SW 1271 (cell line): ENCODE measurements at regions not wholly inside any gene's neighbourhood (a gene's known extent, or its start where the extent isn't known, plus 50 kb on each side); places are given as distances from the start of the nearest gene placed in this dataset.
"Not testable (repeated sequence)": the region's sequence is repeated elsewhere in the genome, so short reads cannot be mapped to it uniquely, and the experiment has no call there.

Experiments
- DNase-seq, 2 experiments: peaks; one replicate each; lab custom pipeline; 2025; lab: John Stamatoyannopoulos, UW

DNA sequence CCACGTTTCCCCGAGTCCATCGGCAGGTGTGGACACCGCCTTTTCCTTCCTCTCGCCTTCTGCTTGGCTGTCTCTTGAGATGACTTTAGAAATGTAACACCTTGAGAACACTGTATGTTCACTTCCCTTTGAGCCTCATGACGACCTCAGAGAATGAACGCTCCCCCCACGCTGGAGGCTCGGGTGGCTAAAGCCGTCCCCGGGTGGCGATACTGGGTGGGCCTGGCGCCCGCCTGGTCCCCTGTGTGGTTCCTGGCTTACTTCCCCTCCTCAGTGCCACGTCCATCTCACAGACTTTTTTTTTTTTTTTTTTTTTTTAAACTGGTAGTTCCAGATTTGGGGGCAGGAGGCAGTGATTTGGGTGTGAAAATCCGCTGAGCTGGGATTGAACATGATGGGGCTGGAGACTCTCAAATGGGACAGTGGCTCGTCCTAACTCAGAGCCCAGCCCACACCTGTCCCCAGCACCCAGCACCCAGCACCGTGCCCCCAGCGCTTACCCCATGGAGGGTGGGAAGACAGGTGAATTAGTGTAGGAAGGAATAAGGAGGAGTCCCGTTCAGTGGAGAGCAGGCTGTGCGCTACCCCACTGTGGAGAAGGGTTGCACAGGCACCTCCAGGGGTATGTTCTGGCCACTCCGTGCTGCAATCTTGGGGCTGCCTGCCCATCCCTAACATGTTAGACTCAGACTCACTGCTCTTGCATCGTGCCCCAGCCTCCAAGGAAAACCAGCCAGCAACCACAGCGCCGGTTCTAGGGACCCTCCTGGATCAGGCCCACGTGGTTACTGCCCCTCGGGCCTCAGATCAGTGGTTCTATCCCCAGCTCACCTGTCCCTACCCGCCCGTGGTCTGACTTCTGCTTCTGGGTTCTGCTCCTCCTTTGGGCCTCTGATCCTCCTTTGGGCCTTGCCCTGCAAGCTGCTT, 174.0 kb downstream of the ASB1 start:
- no peak for DNase-seq

DNA sequence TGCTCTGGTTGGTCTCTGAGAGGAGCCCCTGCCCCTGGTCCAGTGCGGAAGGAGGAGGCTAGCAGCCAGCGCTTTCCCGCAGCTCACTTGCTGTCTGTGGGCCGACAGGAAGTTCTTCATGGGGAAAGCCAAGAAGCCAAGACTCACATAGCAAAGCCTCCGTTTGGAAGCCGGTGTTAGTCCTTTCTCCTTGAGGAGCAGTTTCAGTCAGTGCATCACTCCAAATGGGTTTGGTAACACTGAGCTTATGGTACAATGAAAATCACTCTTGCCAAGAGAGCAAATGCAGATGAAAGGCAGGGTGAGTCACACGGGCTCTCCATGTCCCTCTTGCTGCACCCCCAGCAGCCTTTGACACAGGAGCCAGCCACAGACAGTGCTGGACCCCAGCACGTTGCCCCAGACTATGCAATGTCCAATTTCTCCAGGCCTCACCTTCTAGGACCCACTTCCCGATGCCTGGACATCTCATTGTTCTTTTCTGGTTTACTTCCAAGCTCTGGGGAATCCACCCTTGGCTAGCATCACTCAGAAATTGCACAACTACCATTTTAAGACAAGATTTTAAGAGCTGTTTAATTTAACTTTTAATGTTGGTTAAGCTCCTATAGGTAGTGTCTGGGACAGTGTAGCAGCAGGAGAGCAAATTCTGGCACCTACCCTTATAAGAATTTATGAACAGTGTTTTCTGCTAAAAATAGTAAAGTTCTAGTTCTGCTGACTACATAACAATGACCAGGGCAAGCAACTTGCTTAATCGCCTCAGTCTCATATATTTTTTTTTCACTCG, 174.9 kb downstream of the ASB1 start:
- DNase-seq: no peak

- DNase-seq: no peak
Measured at GRCh38 chr2:238602223-238602960, 175.7 kb downstream of the ASB1 start.

- no peak for DNase-seq
Measured at GRCh38 chr2:238603596-238603995, 176.9 kb downstream of the ASB1 start.

DNA sequence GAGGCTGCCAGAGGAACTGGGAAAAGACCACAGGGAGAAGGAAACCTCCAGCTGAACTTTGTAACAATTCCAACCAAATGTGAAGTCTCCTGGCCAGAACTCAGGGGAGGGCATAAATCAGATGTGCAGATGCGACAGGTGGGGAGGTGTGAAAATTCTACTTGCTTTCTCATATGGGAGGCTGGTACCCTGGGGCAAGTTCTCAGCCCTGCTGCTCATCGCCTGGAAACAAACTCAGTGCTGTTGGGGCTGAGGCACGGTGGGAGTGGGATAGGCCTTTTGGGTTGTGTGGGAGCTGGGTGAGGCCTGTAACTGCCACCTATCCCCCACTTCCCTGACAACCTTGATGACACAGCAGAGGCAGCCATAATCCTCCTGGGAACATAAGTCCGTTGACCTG, 179.6 kb downstream of the ASB1 start:
- no peak for DNase-seq

- no peak for DNase-seq
Measured at GRCh38 chr2:238613610-238614009, 186.9 kb downstream of the ASB1 start.

DNA sequence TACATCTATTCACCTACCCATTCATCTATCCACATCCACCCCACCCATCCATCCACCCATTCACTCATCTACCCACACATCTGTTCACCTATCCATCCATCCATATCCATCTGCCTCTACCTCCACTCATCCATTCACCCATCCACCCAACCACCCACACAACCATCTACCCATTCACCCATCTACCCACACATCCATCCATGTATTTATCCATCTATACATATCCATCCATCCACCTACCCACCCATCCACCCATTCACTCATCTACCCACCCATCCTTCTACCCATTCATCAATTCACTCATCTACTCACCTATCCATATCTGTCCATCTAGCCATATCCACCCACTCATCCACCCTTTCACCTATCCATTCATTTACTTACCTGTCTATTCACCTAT, 187.6 kb downstream of the ASB1 start:
- DNase-seq: no peak

DNA sequence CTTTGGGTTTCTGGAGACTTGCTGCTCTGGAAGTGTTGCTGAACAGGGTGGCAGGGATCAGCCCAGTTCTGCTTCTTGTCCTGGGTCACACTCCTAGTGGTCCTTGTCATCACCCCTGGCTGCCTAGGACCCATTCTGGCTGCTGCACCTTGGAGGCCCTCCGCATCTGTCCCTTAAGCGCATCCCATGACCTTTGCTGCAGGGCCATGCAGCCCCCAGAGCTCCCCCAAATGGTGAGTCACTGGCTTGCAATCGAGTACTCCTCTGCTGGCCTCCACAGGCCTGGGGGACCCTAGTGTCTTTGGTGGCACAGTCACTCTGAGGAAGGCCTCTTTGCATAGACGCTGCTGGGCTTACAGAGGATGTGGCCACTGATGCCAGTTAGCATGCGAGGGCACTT, 188.5 kb downstream of the ASB1 start:
- DNase-seq: no peak

DNA sequence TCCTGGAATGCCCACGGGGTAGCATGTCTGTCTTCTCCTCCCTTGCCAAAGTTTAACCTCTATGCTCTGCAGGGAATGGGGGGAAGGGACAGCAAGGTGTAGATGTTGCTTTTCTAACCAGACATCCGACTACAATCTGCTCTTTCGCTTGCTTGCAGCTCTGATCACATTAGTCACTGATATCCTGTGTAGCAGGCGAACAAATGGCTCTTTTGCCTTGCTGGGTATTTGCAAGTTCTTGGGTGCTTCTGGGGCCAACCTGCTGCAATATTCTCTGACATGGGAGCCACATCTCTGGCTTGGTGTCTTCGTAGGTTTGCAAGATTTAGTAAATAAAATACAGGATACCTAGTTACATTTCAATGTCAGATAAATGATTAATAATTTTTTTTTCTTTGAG, 190.0 kb downstream of the ASB1 start:
- DNase-seq: no peak

DNA sequence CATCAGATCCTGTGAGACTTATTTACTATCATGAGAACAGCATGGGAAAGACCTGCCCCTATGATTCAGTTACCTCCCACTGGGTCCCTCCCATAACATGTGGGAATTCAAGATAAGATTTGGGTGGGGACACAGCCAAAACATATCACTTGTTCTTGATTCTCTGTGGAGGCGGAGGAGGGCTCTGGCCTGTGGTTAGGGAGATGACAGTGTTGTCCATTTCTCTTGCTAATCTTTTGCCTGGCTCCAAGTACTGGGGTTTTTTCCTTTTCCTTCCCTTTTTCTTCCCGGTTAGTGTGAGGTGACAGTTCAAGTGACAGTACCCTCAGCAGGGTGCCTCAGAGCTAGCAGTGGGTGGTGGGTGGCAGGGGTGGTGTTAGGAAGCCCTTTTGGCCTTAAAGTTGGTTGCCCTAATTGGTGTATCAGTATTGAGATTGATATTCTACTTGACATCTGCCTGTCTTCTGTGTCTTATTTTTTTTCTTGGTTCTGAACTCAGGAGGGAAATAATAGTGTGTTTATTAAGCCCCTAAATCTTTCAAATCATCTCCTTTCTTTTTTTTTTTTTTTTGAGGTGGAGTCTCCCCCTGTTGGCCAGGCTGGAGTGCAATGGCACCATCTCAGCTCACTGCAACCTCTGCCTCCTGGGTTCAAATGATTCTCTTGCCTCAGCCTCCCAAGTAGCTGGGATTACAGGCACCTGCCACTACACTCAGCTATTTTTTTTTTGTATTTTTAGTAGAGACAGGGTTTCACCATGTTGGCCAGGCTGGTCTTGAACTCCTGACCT, 192.0 kb downstream of the ASB1 start:
- DNase-seq: not testable (repeated sequence)

DNA sequence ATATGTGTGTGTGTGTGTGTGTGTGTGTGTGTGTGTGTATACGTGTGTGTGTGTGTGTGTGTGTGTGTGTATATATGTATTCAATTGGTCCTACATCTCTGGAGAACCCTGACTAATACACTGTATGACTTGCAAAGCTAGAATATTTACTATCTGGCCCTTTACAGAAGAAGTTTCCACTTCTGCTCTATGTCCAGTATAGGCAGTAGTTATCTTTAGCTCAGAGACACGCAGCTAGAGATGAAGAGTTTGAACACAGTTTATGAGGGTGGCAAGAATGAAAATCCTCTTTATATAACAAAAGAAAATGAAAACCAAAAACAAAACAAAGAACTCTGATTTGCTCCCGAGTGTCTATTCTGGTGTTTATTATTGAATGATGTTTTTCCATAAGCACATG, 201.2 kb downstream of the ASB1 start:
- DNase-seq: no peak

DNA sequence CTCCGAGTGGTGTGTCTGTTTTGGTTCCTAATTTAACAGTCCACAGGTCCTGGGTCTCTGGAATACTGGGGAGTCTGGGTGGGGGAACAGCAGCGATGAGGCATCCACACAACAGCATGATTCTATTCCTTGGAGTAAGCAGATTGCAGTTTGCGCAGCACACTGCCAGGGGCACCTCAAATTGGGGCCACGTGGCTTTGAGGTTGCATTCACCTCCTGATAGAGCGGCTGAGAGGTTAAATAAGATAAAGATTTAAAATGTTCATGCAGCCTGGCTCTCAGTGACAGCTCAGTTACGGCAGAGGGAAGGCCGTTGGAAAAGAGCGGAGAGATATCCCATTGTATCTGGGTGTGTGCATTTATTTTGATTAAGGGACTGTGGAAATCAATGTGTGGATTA, 202.3 kb downstream of the ASB1 start:
- DNase-seq: no peak

DNA sequence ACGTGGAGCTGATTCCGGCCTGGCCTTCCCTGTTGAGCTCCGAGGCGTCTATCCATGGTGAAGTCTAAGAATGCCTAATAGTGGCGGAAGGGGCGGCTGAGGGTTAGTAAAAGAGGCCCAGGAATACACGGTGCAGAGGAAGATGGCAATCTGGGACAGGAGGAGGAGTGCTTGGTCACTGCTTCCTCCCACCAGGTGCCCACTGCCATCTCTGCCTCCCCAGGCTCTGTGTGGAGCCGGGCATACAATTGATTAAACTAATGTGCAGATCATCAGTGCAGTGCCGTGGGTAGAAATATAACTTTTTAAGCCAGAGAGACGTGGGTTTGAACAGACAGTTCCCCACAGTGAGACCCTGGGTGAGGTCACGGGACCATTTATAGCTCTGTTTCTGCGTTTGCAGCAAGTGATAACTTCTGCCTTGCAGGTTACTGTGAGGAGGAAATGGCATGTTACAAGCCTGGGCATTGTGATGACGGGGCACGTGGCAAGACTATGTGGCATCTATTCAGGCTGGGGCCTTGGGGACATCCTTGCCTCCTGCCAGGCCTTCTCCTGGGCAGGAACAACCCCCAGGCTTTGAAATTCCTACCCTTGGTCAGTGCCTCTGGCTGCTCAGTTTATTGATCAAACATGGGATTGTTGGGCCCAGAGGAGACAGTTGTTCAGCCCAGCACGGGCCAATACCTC, 204.9 kb downstream of the ASB1 start:
- no peak for DNase-seq

GRCh38 chr2:238632181-238633060, 205.7 kb downstream of the ASB1 start:
- DNase-seq: no peak

GRCh38 chr2:238633426-238634328, 206.9 kb downstream of the ASB1 start:
- no peak for DNase-seq

DNA sequence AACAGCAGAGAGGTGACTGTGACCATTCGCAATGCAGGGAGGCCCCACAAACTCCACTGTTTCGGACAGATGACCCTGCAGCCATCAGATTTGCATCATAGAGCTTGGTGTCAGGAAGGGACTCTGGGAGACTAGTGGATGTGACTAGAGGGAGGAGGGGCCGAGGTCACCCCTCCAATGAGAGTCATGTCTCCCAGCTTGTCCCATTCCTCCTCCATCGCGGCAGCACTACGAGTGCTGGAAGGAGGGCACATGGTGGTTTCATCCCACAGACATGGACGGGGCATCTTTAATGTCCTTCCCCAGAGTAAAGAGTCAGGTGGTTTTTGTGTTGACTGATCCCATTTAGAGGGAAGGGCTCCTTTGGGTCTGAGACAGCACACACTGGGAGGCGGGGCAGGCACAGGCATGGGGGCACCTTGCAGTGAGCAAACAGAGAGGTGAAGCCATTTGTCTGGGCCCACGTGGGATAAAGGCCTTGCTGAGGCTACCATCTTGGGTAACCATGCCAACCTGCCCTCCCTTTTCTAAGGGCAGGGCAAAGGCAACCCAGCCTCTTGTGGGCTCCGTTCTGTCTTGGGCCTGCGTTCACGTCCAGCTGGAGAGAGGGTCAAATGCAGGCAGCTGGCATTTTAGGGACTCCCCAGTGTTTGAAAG, 208.1 kb downstream of the ASB1 start:
- DNase-seq: no peak

DNA sequence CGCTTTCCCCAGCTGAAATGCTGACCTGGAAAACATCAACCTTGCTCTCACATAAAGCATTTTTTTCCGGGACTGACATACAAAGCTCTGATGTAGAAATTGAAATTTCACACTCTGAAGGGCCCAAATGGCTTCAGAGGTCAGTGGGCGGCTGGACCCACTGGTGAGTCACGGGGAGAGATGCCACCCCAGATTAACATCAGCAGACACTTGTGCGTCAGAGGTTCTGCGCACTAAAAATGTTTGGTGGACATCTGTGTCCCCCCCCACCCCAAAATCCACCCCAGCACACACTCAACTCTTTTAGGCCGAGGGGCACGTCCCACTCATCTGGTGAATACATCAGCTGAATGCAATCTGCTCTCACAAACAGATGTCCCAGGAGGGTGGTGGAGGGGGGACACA, 208.9 kb downstream of the ASB1 start:
- DNase-seq: no peak

DNA sequence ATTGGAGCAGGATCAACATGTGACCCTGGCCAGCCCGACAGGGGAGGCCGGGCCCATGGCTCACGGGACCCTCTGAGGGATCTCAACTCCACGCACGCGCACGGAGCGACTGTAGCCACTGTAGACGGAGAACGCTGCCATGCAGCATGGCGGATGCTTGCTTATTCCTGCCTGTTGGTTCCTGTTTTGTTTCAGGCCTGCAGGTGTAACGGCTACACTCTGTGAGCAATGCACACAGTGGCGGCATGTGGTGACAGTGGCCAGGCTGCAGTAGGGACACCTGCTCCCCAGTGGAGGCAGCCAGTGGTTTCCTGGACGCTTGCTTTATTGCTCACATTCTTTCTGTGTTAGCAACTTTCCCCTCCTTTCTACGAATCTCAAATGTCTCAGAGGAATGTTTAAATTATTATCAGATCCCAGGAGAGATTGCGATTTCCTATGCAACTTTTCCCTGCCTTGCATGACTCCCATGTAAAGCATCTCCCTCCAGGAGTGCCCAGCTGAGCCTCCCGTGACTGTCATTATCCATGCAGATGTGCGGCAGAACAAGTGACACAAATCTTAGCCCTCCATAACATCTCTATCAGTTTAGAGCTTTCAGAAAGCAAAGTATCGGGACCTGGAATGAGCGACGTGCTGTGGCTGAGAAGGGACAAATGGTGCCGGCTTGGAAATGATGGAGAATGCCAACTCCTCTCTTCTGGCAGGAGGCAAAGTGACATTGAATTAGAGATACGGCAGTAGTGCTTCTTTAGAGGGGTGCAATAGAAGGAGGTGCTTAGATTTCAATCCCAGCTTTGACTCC, 209.7 kb downstream of the ASB1 start:
- no peak for DNase-seq
